Muscle of leg (tissue), 3 donors: ENCODE measurements at regions not wholly inside any gene's neighbourhood (a gene's known extent, or its start where the extent isn't known, plus 50 kb on each side); places are given as distances from the start of the nearest gene placed in this dataset.

Experiments used
- DNase-seq: peaks from one replicate; pipeline ENCODE4 v3.0.0; 2013
- H3K27ac ChIP-seq: one replicate; pipeline ENCODE4 v1.5.1; 2013; ENCODE audit warnings: mild to moderate bottlenecking, low read length, control low read depth
- H3K27me3 ChIP-seq: one replicate; pipeline ENCODE4 v1.6.1; 2013; ENCODE audit warnings: low read length; ENCODE audit not compliant: control insufficient read depth, insufficient read depth
- H3K36me3 ChIP-seq: one replicate; pipeline ENCODE4 v1.6.1; 2013; ENCODE audit warnings: low read length; ENCODE audit not compliant: control insufficient read depth, insufficient read depth
- H3K4me1 ChIP-seq: one replicate; pipeline ENCODE4 v1.6.1; 2013; ENCODE audit warnings: low read length; ENCODE audit not compliant: control insufficient read depth, insufficient read depth
- H3K4me3 ChIP-seq: one replicate; pipeline ENCODE4 v1.5.1; 2013; ENCODE audit warnings: low read length, control low read depth
- H3K9me3 ChIP-seq: replicated peaks from 2 replicates; pipeline ENCODE4 v1.6.1; 2013; ENCODE audit warnings: low read depth, low read length; ENCODE audit not compliant: control insufficient read depth
- WGBS: methylation state at CpG from one replicate; pipeline ENCODE4 v1.1.5; 2013; ENCODE audit warnings: missing lambda C conversion rate; ENCODE audit not compliant: insufficient coverage; 5-methylcytosine and 5-hydroxymethylcytosine counted together

GRCh38 chr6:71395731-71396409 lies 107.3 kb downstream of the OGFRL1 start:
- Histone ChIP-seq H3K27me3 (no peaks in the 10 kb centered on the region), H3K9me3 (no peaks in the 10 kb centered on the region), H3K4me3 (no peak overlapping the region), H3K4me1 (peaks cover 5% of the 10 kb centered on the region), H3K36me3 (no peaks in the 10 kb centered on the region), H3K27ac (no peak overlapping the region)
- DNase-seq, result no peak
- WGBS, result 72% methylated on average over 2 of the region's 3 CpGs

GRCh38 chr6:71396410-71396801 lies 107.8 kb downstream of the OGFRL1 start:
- peaks cover 5% of the 10 kb centered on the region for H3K4me1 ChIP-seq
- H3K27me3 ChIP-seq, result no peaks in the 10 kb centered on the region
- H3K9me3 ChIP-seq, result no peaks in the 10 kb centered on the region
- H3K36me3 ChIP-seq, result no peaks in the 10 kb centered on the region
- H3K4me3 ChIP-seq, result no peak overlapping the region
- WGBS, result no CpG with 5 or more reads among the region's 2 CpGs
- no peak overlapping the region for H3K27ac ChIP-seq
- DNase-seq, result no peak

- Histone ChIP-seq H3K4me3 (no peak overlapping the region), H3K36me3 (no peaks in the 10 kb centered on the region), H3K4me1 (peaks cover 5% of the 10 kb centered on the region), H3K27me3 (no peaks in the 10 kb centered on the region), H3K9me3 (no peaks in the 10 kb centered on the region), H3K27ac (no peak overlapping the region)
- no CpG with 5 or more reads among the region's 2 CpGs for WGBS
- no peak for DNase-seq
These were observed 110.7 kb downstream of the OGFRL1 start for GRCh38 chr6:71399279-71399678.

- H3K4me1 ChIP-seq, result peaks cover 2% of the 10 kb centered on the region
- H3K27ac ChIP-seq, result no peak overlapping the region
These were observed 112.2 kb downstream of the OGFRL1 start for GRCh38 chr6:71400852-71401251.

GRCh38 chr6:71402096-71402495 lies 113.5 kb downstream of the OGFRL1 start:
- H3K27me3 ChIP-seq, result no peaks in the 10 kb centered on the region
- H3K36me3 ChIP-seq, result peaks cover 4% of the 10 kb centered on the region
- no peak for DNase-seq
- no peaks in the 10 kb centered on the region for H3K9me3 ChIP-seq
- no peak overlapping the region for H3K4me3 ChIP-seq
- 60% methylated on average over 1 of the region's 3 CpGs for WGBS
- no peak overlapping the region for H3K27ac ChIP-seq
- no peaks in the 10 kb centered on the region for H3K4me1 ChIP-seq

More at GRCh38 chr6:71400852-71401251, 112.2 kb downstream of the OGFRL1 start:
- H3K4me3 ChIP-seq, result no peak overlapping the region
- H3K27me3 ChIP-seq, result no peaks in the 10 kb centered on the region
- no peak for DNase-seq
- no peaks in the 10 kb centered on the region for H3K9me3 ChIP-seq
- no peaks in the 10 kb centered on the region for H3K36me3 ChIP-seq

- Histone ChIP-seq H3K4me1 (no peaks in the 10 kb centered on the region), H3K9me3 (no peaks in the 10 kb centered on the region), H3K27me3 (no peaks in the 10 kb centered on the region), H3K4me3 (no peak overlapping the region), H3K36me3 (peaks cover 4% of the 10 kb centered on the region), H3K27ac (no peak overlapping the region)
- 50% methylated on average over 1 of the region's 9 CpGs for WGBS
- DNase-seq, result no peak
These were observed 115.0 kb downstream of the OGFRL1 start for GRCh38 chr6:71403422-71404134.

- Histone ChIP-seq H3K9me3 (no peaks in the 10 kb centered on the region), H3K36me3 (peaks cover 4% of the 10 kb centered on the region), H3K4me3 (no peak overlapping the region), H3K27me3 (no peaks in the 10 kb centered on the region), H3K27ac (no peak overlapping the region), H3K4me1 (no peaks in the 10 kb centered on the region)
- no peak for DNase-seq
- WGBS, result no CpG with 5 or more reads among the region's 4 CpGs
These were observed 115.7 kb downstream of the OGFRL1 start for GRCh38 chr6:71404145-71404966.

- H3K4me3 ChIP-seq, result no peak overlapping the region
These were observed 116.3 kb downstream of the OGFRL1 start for GRCh38 chr6:71404967-71405278.

GRCh38 chr6:71405416-71405815 lies 116.8 kb downstream of the OGFRL1 start:
- no CpG with 5 or more reads among the region's 1 CpG for WGBS
- Histone ChIP-seq H3K36me3 (peaks cover 4% of the 10 kb centered on the region), H3K4me3 (no peak overlapping the region), H3K4me1 (no peaks in the 10 kb centered on the region), H3K27ac (no peak overlapping the region), H3K9me3 (no peaks in the 10 kb centered on the region), H3K27me3 (no peaks in the 10 kb centered on the region)
- DNase-seq, result no peak

More at GRCh38 chr6:71404967-71405278, 116.3 kb downstream of the OGFRL1 start:
- H3K36me3 ChIP-seq, result peaks cover 4% of the 10 kb centered on the region
- H3K9me3 ChIP-seq, result no peaks in the 10 kb centered on the region
- no peaks in the 10 kb centered on the region for H3K4me1 ChIP-seq
- DNase-seq, result no peak
- no peaks in the 10 kb centered on the region for H3K27me3 ChIP-seq
- no CpG with 5 or more reads among the region's 1 CpG for WGBS
- no peak overlapping the region for H3K27ac ChIP-seq
